Osteoblast (primary cell): ENCODE measurements at regions not wholly inside any gene's neighbourhood (a gene's known extent, or its start where the extent isn't known, plus 50 kb on each side); places are given as distances from the start of the nearest gene placed in this dataset.

Source experiments
- DNase-seq: peaks from one replicate; pipeline ENCODE4 v3.0.0; 2011; ENCODE audit warnings: low spot score, mixed read lengths; ENCODE audit not compliant: insufficient read length; ENCODE audit errors: missing footprints
- H2AFZ ChIP-seq: 2 replicates; pipeline ENCODE4 v1.6.0; 2011; ENCODE audit warnings: mild to moderate bottlenecking, low read length
- H3K27ac ChIP-seq: 2 replicates; pipeline ENCODE4 v1.5.1; 2011; ENCODE audit warnings: mild to moderate bottlenecking, low read depth, low read length, moderate library complexity
- H3K27me3 ChIP-seq: 2 replicates; pipeline ENCODE4 v1.6.0; 2012; ENCODE audit warnings: mild to moderate bottlenecking, control low read depth, inconsistent platforms, low read length, moderate library complexity; ENCODE audit not compliant: insufficient read depth
- H3K36me3 ChIP-seq: 2 replicates; pipeline ENCODE4 v1.5.1; 2011; ENCODE audit warnings: mild to moderate bottlenecking, low read length, control low read depth, moderate library complexity; ENCODE audit not compliant: insufficient read depth
- H3K4me1 ChIP-seq: 2 replicates; pipeline ENCODE4 v1.5.1; 2011; ENCODE audit warnings: mild to moderate bottlenecking, low read length, control low read depth, moderate library complexity; ENCODE audit not compliant: insufficient read depth
- H3K4me2 ChIP-seq: 2 replicates; pipeline ENCODE4 v1.6.0; 2011; ENCODE audit warnings: mild to moderate bottlenecking, low read length; ENCODE audit not compliant: insufficient read depth
- H3K4me3 ChIP-seq: fragments of 200-600 bp; sonication (generic); 3 replicates; pipeline ENCODE4 v1.5.1; 2012; ENCODE audit warnings: mild to moderate bottlenecking, low read length, inconsistent platforms; ENCODE audit not compliant: insufficient read depth
- H3K79me2 ChIP-seq: 2 replicates; pipeline ENCODE4 v1.6.0; 2012; ENCODE audit warnings: mild to moderate bottlenecking, low read length, control low read depth, inconsistent platforms; ENCODE audit not compliant: insufficient read depth
- H3K9me3 ChIP-seq: 2 replicates; pipeline ENCODE4 v1.5.1; 2011; ENCODE audit warnings: low read depth, low read length, control low read depth
- H4K20me1 ChIP-seq: 2 replicates; pipeline ENCODE4 v1.6.0; 2012; ENCODE audit warnings: mild to moderate bottlenecking, low read length, control low read depth; ENCODE audit not compliant: insufficient read depth
- TF ChIP-seq, protein P1 (sequence below): IDR thresholded peaks from 2 replicates; pipeline ENCODE4 v1.5.1; 2011; ENCODE audit warnings: mild to moderate bottlenecking, low read depth, low read length, moderate library complexity; ENCODE audit errors: extremely low read depth

DNA sequence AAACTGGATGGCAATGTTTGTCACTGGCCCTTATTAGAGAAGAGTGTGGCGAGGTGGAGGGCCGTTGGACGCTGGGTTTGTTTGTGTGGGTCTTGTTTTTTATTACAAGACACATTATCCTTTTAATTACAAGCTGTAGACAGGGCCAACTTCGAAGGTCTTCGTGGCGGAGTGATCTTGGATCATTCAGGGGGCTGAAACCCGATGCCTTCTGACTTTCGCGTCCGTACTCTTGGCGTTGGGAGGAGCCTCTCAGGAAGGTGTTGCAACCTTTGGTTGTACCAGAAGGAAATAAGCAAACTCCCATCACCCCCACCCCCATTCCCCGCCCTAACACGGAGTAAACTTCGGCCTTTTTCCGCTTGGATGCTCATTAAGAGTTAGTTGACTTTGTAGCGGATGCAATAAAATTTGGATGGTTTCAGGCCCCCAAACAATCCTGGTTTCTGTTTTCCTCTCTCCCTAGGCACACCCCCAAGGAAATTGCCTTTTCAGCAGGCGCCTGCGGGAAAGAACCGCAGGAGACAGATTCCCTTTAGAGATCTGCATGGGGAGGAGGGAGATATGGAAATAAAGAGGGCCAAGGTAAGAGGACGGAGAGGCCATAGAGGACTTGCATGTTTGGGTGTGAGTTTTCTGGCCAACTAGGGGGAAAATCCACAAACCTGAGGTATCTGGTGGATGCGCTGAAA, 294.5 kb upstream of the NFE2L3 start:
- Histone ChIP-seq H3K27me3 (no peaks in the 10 kb centered on the region), H3K27ac (peak overlapping the region; percentile 99), H3K79me2 (peaks cover 4% of the 10 kb centered on the region), H3K36me3 (no peaks in the 10 kb centered on the region), H3K9me3 (no peaks in the 10 kb centered on the region), H2AFZ (peak overlapping the region; percentile 96), H3K4me1 (peaks cover 38% of the 10 kb centered on the region), H3K4me2 (peak overlapping the region; percentile 100), H4K20me1 (no peaks in the 10 kb centered on the region), H3K4me3 (peak overlapping the region; percentile 72)
- peak; percentile 77 for DNase-seq
- TF ChIP-seq, protein P1, sequence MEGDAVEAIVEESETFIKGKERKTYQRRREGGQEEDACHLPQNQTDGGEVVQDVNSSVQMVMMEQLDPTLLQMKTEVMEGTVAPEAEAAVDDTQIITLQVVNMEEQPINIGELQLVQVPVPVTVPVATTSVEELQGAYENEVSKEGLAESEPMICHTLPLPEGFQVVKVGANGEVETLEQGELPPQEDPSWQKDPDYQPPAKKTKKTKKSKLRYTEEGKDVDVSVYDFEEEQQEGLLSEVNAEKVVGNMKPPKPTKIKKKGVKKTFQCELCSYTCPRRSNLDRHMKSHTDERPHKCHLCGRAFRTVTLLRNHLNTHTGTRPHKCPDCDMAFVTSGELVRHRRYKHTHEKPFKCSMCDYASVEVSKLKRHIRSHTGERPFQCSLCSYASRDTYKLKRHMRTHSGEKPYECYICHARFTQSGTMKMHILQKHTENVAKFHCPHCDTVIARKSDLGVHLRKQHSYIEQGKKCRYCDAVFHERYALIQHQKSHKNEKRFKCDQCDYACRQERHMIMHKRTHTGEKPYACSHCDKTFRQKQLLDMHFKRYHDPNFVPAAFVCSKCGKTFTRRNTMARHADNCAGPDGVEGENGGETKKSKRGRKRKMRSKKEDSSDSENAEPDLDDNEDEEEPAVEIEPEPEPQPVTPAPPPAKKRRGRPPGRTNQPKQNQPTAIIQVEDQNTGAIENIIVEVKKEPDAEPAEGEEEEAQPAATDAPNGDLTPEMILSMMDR, result no peak

DNA sequence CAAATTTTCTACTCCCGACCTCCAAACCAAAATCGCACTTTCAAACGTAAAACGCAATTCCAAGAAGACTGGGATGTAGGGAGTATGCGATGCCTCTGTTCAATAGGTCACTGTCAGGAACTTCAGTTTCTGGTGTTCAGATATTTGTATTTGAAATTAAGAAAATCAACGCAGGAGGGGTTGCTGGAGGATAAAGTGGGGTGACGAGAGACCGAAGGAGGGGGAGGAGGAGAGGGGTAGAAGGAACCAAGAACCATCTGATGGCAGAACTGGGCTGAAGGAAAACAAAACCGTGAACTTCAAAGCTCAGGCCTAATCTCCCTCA, 293.8 kb upstream of the NFE2L3 start:
- no peak for DNase-seq
- H3K27me3 ChIP-seq, result peaks cover 3% of the 10 kb centered on the region
- H3K4me2 ChIP-seq, result peak overlapping the region; percentile 100
- peak overlapping the region; percentile 96 for H2AFZ ChIP-seq
- no peaks in the 10 kb centered on the region for H3K9me3 ChIP-seq
- H3K36me3 ChIP-seq, result no peaks in the 10 kb centered on the region
- H4K20me1 ChIP-seq, result no peaks in the 10 kb centered on the region
- TF ChIP-seq, protein P1, result no peak
- peaks cover 4% of the 10 kb centered on the region for H3K79me2 ChIP-seq
- H3K4me1 ChIP-seq, result peaks cover 36% of the 10 kb centered on the region
- peak overlapping the region; percentile 99 for H3K27ac ChIP-seq
- peak overlapping the region; percentile 72 for H3K4me3 ChIP-seq

GRCh38 chr7:25858525-25859411, 293.2 kb upstream of the NFE2L3 start:
- H2AFZ ChIP-seq, result no peak overlapping the region
- H3K4me2 ChIP-seq, result peak overlapping the region; percentile 100

More at GRCh38 chr7:25858525-25859411, 293.2 kb upstream of the NFE2L3 start:
- peaks cover 4% of the 10 kb centered on the region for H3K79me2 ChIP-seq
- H3K27ac ChIP-seq, result no peak overlapping the region
- H3K4me3 ChIP-seq, result no peak overlapping the region
- H3K9me3 ChIP-seq, result no peaks in the 10 kb centered on the region
- H3K4me1 ChIP-seq, result peaks cover 32% of the 10 kb centered on the region
- peaks cover 9% of the 10 kb centered on the region for H3K27me3 ChIP-seq
- no peaks in the 10 kb centered on the region for H3K36me3 ChIP-seq
- no peaks in the 10 kb centered on the region for H4K20me1 ChIP-seq
- TF ChIP-seq, protein P1, result no peak
- DNase-seq, result no peak
